ENCODE measurements at regions not wholly inside any gene's neighbourhood (a gene's known extent, or its start where the extent isn't known, plus 50 kb on each side); places are given as distances from the start of the nearest gene placed in this dataset.

- Histone ChIP-seq H3K27me3 (ENCODE audit: control insufficient read depth, insufficient read depth, low read length) (no peaks in the 10 kb centered on the region), H3K9me3 (ENCODE audit: control insufficient read depth, insufficient read depth, low read length) (no peaks in the 10 kb centered on the region), H3K4me1 (ENCODE audit: control insufficient read depth, insufficient read depth, low read length) (no peaks in the 10 kb centered on the region), H3K9ac (ENCODE audit: low read depth, low read length) (no peak overlapping the region), H3K36me3 (ENCODE audit: control insufficient read depth, insufficient read depth, low read length) (no peaks in the 10 kb centered on the region), H3K4me3 (ENCODE audit: low read depth, low read length) (no peak overlapping the region), H3K27ac (ENCODE audit: low read depth, low read length) (no peak overlapping the region)
These were observed 283.7 kb upstream of the GBE1 start for GRCh38 chr3:82044930-82045705.

GRCh38 chr3:82038556-82038955 lies 277.1 kb upstream of the GBE1 start:
- Histone ChIP-seq H3K36me3 (ENCODE audit: control insufficient read depth, insufficient read depth, low read length) (no peaks in the 10 kb centered on the region), H3K9ac (ENCODE audit: low read depth, low read length) (no peak overlapping the region), H3K4me3 (ENCODE audit: low read depth, low read length) (no peak overlapping the region), H3K9me3 (ENCODE audit: control insufficient read depth, insufficient read depth, low read length) (no peaks in the 10 kb centered on the region), H3K27ac (ENCODE audit: low read depth, low read length) (no peak overlapping the region), H3K27me3 (ENCODE audit: control insufficient read depth, insufficient read depth, low read length) (no peaks in the 10 kb centered on the region), H3K4me1 (ENCODE audit: control insufficient read depth, insufficient read depth, low read length) (no peaks in the 10 kb centered on the region)

GRCh38 chr3:82033186-82033585 lies 271.7 kb upstream of the GBE1 start:
- Histone ChIP-seq H3K9me3 (ENCODE audit: control insufficient read depth, insufficient read depth, low read length) (no peaks in the 10 kb centered on the region), H3K27me3 (ENCODE audit: control insufficient read depth, insufficient read depth, low read length) (no peaks in the 10 kb centered on the region)

GRCh38 chr3:82031596-82031995 lies 270.2 kb upstream of the GBE1 start:
- Histone ChIP-seq H3K36me3 (ENCODE audit: control insufficient read depth, insufficient read depth, low read length) (no peaks in the 10 kb centered on the region), H3K4me3 (ENCODE audit: low read depth, low read length) (no peak overlapping the region), H3K9me3 (ENCODE audit: control insufficient read depth, insufficient read depth, low read length) (no peaks in the 10 kb centered on the region), H3K27ac (ENCODE audit: low read depth, low read length) (no peak overlapping the region), H3K9ac (ENCODE audit: low read depth, low read length) (no peak overlapping the region), H3K27me3 (ENCODE audit: control insufficient read depth, insufficient read depth, low read length) (no peaks in the 10 kb centered on the region), H3K4me1 (ENCODE audit: control insufficient read depth, insufficient read depth, low read length) (no peaks in the 10 kb centered on the region)

More at GRCh38 chr3:82033186-82033585, 271.7 kb upstream of the GBE1 start:
- H3K27ac ChIP-seq (ENCODE audit: low read depth, low read length) = no peak overlapping the region
- H3K9ac ChIP-seq (ENCODE audit: low read depth, low read length) = no peak overlapping the region
- no peak overlapping the region for H3K4me3 ChIP-seq (ENCODE audit: low read depth, low read length)
- H3K36me3 ChIP-seq (ENCODE audit: control insufficient read depth, insufficient read depth, low read length) = no peaks in the 10 kb centered on the region
- no peaks in the 10 kb centered on the region for H3K4me1 ChIP-seq (ENCODE audit: control insufficient read depth, insufficient read depth, low read length)

- Histone ChIP-seq H3K4me1 (ENCODE audit: control insufficient read depth, insufficient read depth, low read length) (no peaks in the 10 kb centered on the region), H3K4me3 (ENCODE audit: low read depth, low read length) (no peak overlapping the region), H3K36me3 (ENCODE audit: control insufficient read depth, insufficient read depth, low read length) (no peaks in the 10 kb centered on the region), H3K27ac (ENCODE audit: low read depth, low read length) (no peak overlapping the region), H3K9me3 (ENCODE audit: control insufficient read depth, insufficient read depth, low read length) (no peaks in the 10 kb centered on the region), H3K9ac (ENCODE audit: low read depth, low read length) (no peak overlapping the region), H3K27me3 (ENCODE audit: control insufficient read depth, insufficient read depth, low read length) (no peaks in the 10 kb centered on the region)
These were observed 269.5 kb upstream of the GBE1 start for GRCh38 chr3:82030916-82031315.

- H3K27ac ChIP-seq (ENCODE audit: low read depth, low read length) = no peak overlapping the region
- H3K4me1 ChIP-seq (ENCODE audit: control insufficient read depth, insufficient read depth, low read length) = no peaks in the 10 kb centered on the region
- no peaks in the 10 kb centered on the region for H3K9me3 ChIP-seq (ENCODE audit: control insufficient read depth, insufficient read depth, low read length)
- no peaks in the 10 kb centered on the region for H3K27me3 ChIP-seq (ENCODE audit: control insufficient read depth, insufficient read depth, low read length)
- no peak overlapping the region for H3K4me3 ChIP-seq (ENCODE audit: low read depth, low read length)
- no peaks in the 10 kb centered on the region for H3K36me3 ChIP-seq (ENCODE audit: control insufficient read depth, insufficient read depth, low read length)
- H3K9ac ChIP-seq (ENCODE audit: low read depth, low read length) = no peak overlapping the region
These were observed 261.4 kb upstream of the GBE1 start for GRCh38 chr3:82022836-82023235.

- H3K4me3 ChIP-seq (ENCODE audit: low read depth, low read length) = no peak overlapping the region
- no peaks in the 10 kb centered on the region for H3K36me3 ChIP-seq (ENCODE audit: control insufficient read depth, insufficient read depth, low read length)
- H3K27me3 ChIP-seq (ENCODE audit: control insufficient read depth, insufficient read depth, low read length) = no peaks in the 10 kb centered on the region
- H3K27ac ChIP-seq (ENCODE audit: low read depth, low read length) = no peak overlapping the region
- H3K9ac ChIP-seq (ENCODE audit: low read depth, low read length) = no peak overlapping the region
- H3K4me1 ChIP-seq (ENCODE audit: control insufficient read depth, insufficient read depth, low read length) = no peaks in the 10 kb centered on the region
- no peaks in the 10 kb centered on the region for H3K9me3 ChIP-seq (ENCODE audit: control insufficient read depth, insufficient read depth, low read length)
These were observed 258.8 kb upstream of the GBE1 start for GRCh38 chr3:82020282-82020681.

- peaks cover 14% of the 10 kb centered on the region for H3K9me3 ChIP-seq (ENCODE audit: control insufficient read depth, insufficient read depth, low read length)
- H3K27me3 ChIP-seq (ENCODE audit: control insufficient read depth, insufficient read depth, low read length) = no peaks in the 10 kb centered on the region
- H3K4me1 ChIP-seq (ENCODE audit: control insufficient read depth, insufficient read depth, low read length) = no peaks in the 10 kb centered on the region
- H3K4me3 ChIP-seq (ENCODE audit: low read depth, low read length) = no peak overlapping the region
- no peaks in the 10 kb centered on the region for H3K36me3 ChIP-seq (ENCODE audit: control insufficient read depth, insufficient read depth, low read length)
- no peak overlapping the region for H3K27ac ChIP-seq (ENCODE audit: low read depth, low read length)
- H3K9ac ChIP-seq (ENCODE audit: low read depth, low read length) = no peak overlapping the region
These were observed 253.8 kb upstream of the GBE1 start for GRCh38 chr3:82015241-82015640.

- Histone ChIP-seq H3K4me3 (ENCODE audit: low read depth, low read length) (no peak overlapping the region), H3K4me1 (ENCODE audit: control insufficient read depth, insufficient read depth, low read length) (no peaks in the 10 kb centered on the region), H3K9ac (ENCODE audit: low read depth, low read length) (no peak overlapping the region), H3K36me3 (ENCODE audit: control insufficient read depth, insufficient read depth, low read length) (no peaks in the 10 kb centered on the region), H3K27me3 (ENCODE audit: control insufficient read depth, insufficient read depth, low read length) (no peaks in the 10 kb centered on the region), H3K27ac (ENCODE audit: low read depth, low read length) (no peak overlapping the region), H3K9me3 (ENCODE audit: control insufficient read depth, insufficient read depth, low read length) (peaks cover 16% of the 10 kb centered on the region)
These were observed 251.3 kb upstream of the GBE1 start for GRCh38 chr3:82012775-82013174.

GRCh38 chr3:82011336-82011735 lies 249.9 kb upstream of the GBE1 start:
- H3K27ac ChIP-seq (ENCODE audit: low read depth, low read length) = no peak overlapping the region
- no peaks in the 10 kb centered on the region for H3K4me1 ChIP-seq (ENCODE audit: control insufficient read depth, insufficient read depth, low read length)
- no peak overlapping the region for H3K4me3 ChIP-seq (ENCODE audit: low read depth, low read length)
- no peaks in the 10 kb centered on the region for H3K36me3 ChIP-seq (ENCODE audit: control insufficient read depth, insufficient read depth, low read length)
- H3K9ac ChIP-seq (ENCODE audit: low read depth, low read length) = no peak overlapping the region
- peaks cover 22% of the 10 kb centered on the region for H3K9me3 ChIP-seq (ENCODE audit: control insufficient read depth, insufficient read depth, low read length)
- no peaks in the 10 kb centered on the region for H3K27me3 ChIP-seq (ENCODE audit: control insufficient read depth, insufficient read depth, low read length)

- Histone ChIP-seq H3K27ac (ENCODE audit: low read depth, low read length) (no peak overlapping the region), H3K27me3 (ENCODE audit: control insufficient read depth, insufficient read depth, low read length) (no peaks in the 10 kb centered on the region), H3K9ac (ENCODE audit: low read depth, low read length) (no peak overlapping the region), H3K9me3 (ENCODE audit: control insufficient read depth, insufficient read depth, low read length) (peaks cover 8% of the 10 kb centered on the region), H3K4me3 (ENCODE audit: low read depth, low read length) (no peak overlapping the region), H3K4me1 (ENCODE audit: control insufficient read depth, insufficient read depth, low read length) (peaks cover 19% of the 10 kb centered on the region), H3K36me3 (ENCODE audit: control insufficient read depth, insufficient read depth, low read length) (no peaks in the 10 kb centered on the region)
These were observed 243.8 kb upstream of the GBE1 start for GRCh38 chr3:82005266-82005665.
